Mucosa of descending colon (tissue), 3 donors: ENCODE measurements at regions not wholly inside any gene's neighbourhood (a gene's known extent, or its start where the extent isn't known, plus 50 kb on each side); places are given as distances from the start of the nearest gene placed in this dataset.

ENCODE experiments used
- ATAC-seq: fragments of 200-7000 bp; cut with Tn5 transposase; one replicate; pipeline ENCODE4 v1.9.1; 2020; ENCODE audit warnings: mild to moderate bottlenecking, moderate library complexity
- DNase-seq, 3 donors: peaks; one replicate each; pipeline ENCODE4 v3.0.0-alpha.2; 2020
- H3K36me3 ChIP-seq: fragments of 200-600 bp; one replicate; pipeline ENCODE4 v1.8.0; 2021; ENCODE audit warnings: low read depth, mild to moderate bottlenecking
- H3K4me1 ChIP-seq: fragments of 200-600 bp; one replicate; pipeline ENCODE4 v1.8.0; 2021; ENCODE audit warnings: low read depth, mild to moderate bottlenecking
- H3K4me3 ChIP-seq: fragments of 200-600 bp; one replicate; pipeline ENCODE4 v1.8.0; 2021; ENCODE audit warnings: mild to moderate bottlenecking
- H3K9me3 ChIP-seq: fragments of 200-600 bp; one replicate; pipeline ENCODE4 v1.8.0; 2021; ENCODE audit warnings: mild to moderate bottlenecking
- intact Hi-C, 2 donors: fragments of 100-400 bp; cut with DNase I in 1 of 2; cut with micrococcal nuclease in 1 of 2; formaldehyde crosslinking; loops; one replicate each; pipeline versions ENCODE4 v1.11.0 to v1.11.1; 2022; cut with DNase I, micrococcal nuclease
- TF ChIP-seq, protein P1 (sequence below): fragments of 200-600 bp; IDR thresholded peaks from one replicate; pipeline ENCODE4 v1.8.0; 2022; ENCODE audit warnings: antibody characterized with exemption, mild to moderate bottlenecking
- donor health status: DM: no; HTN: no; CAD: no; lungs with moderate emphysema.
- donor health status: DM: no; HTN: no; CAD: no.
- donor health status: DM: no; HTN: yes; CAD: no.

GRCh38 chr11:119921571-119921970, 192.6 kb upstream of the NECTIN1 start:
- H3K9me3 ChIP-seq, result no peaks in the 10 kb centered on the region
- intact Hi-C loops, result no loop called here
- no peak for DNase-seq
- no peak for ATAC-seq
- TF ChIP-seq, protein P1, sequence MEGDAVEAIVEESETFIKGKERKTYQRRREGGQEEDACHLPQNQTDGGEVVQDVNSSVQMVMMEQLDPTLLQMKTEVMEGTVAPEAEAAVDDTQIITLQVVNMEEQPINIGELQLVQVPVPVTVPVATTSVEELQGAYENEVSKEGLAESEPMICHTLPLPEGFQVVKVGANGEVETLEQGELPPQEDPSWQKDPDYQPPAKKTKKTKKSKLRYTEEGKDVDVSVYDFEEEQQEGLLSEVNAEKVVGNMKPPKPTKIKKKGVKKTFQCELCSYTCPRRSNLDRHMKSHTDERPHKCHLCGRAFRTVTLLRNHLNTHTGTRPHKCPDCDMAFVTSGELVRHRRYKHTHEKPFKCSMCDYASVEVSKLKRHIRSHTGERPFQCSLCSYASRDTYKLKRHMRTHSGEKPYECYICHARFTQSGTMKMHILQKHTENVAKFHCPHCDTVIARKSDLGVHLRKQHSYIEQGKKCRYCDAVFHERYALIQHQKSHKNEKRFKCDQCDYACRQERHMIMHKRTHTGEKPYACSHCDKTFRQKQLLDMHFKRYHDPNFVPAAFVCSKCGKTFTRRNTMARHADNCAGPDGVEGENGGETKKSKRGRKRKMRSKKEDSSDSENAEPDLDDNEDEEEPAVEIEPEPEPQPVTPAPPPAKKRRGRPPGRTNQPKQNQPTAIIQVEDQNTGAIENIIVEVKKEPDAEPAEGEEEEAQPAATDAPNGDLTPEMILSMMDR, result no peak
- H3K4me1 ChIP-seq, result no peaks in the 10 kb centered on the region
- H3K4me3 ChIP-seq, result no peak overlapping the region
- no peaks in the 10 kb centered on the region for H3K36me3 ChIP-seq

GRCh38 chr11:119920666-119921387, 191.8 kb upstream of the NECTIN1 start:
- TF ChIP-seq, protein P1, result no peak
- no peaks in the 10 kb centered on the region for H3K4me1 ChIP-seq
- H3K36me3 ChIP-seq, result no peaks in the 10 kb centered on the region
- ATAC-seq (no peak), DNase-seq (no peak)
- H3K9me3 ChIP-seq, result no peaks in the 10 kb centered on the region
- intact Hi-C loops, result no loop called here
- H3K4me3 ChIP-seq, result no peak overlapping the region

- Histone ChIP-seq H3K4me1 (no peaks in the 10 kb centered on the region), H3K4me3 (no peak overlapping the region), H3K9me3 (no peaks in the 10 kb centered on the region), H3K36me3 (no peaks in the 10 kb centered on the region)
- intact Hi-C loops, result no loop called here
- no peak for DNase-seq
- TF ChIP-seq, protein P1, result no peak
- ATAC-seq, result no peak
These were observed 190.7 kb upstream of the NECTIN1 start for GRCh38 chr11:119919656-119920055.

GRCh38 chr11:119918347-119918746, 189.3 kb upstream of the NECTIN1 start:
- no peaks in the 10 kb centered on the region for H3K4me1 ChIP-seq
- H3K4me3 ChIP-seq, result no peak overlapping the region
- no peaks in the 10 kb centered on the region for H3K9me3 ChIP-seq
- TF ChIP-seq, protein P1, result no peak
- H3K36me3 ChIP-seq, result no peaks in the 10 kb centered on the region
- no peak for DNase-seq
- intact Hi-C loops, result no loop called here
- no peak for ATAC-seq

DNA sequence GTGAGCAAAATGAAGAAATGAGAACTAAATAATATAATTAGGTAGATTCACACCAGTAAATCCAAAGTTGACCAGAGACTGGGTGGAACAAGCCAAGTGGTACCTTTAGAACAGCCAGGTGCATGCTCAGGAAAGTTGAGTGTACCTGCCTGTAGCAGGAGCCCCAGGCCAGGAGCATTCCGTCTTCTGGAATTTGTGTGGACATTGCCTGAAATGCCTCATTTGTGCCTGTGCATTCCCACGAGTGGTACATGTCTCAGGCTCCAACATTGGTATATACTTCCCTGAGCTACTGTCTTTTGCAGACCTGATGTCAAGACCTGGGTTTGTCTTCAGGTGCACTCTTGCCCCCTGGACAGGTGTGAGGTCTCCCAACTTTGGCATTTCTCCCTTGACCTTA, 187.6 kb upstream of the NECTIN1 start:
- TF ChIP-seq, protein P1, result no peak
- intact Hi-C loops, result no loop called here
- H3K4me1 ChIP-seq, result no peaks in the 10 kb centered on the region
- DNase-seq (no peak), ATAC-seq (no peak)
- H3K9me3 ChIP-seq, result no peaks in the 10 kb centered on the region
- no peak overlapping the region for H3K4me3 ChIP-seq
- H3K36me3 ChIP-seq, result no peaks in the 10 kb centered on the region

DNA sequence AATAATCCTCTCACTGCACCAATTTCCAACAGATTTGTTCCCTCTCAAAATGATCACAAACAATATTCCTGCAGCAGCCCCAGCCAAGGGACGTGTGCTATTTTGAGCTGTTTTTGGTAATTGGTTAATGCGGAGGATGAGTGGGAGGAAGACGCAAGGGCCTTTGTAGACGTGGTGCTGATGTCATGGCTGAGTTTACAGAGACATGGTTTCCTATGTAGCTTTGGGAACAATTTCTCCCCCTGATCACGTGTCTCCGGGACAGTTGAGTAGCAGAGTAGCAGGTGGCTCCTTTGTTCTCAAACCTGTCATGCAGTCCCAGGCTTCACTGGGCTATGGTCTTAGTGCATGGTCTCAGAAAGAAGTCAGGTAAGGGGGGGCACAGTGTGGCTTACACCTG, 183.2 kb upstream of the NECTIN1 start:
- TF ChIP-seq, protein P1, result no peak
- DNase-seq (no peak), ATAC-seq (no peak)
- peaks cover 22% of the 10 kb centered on the region for H3K4me1 ChIP-seq
- H3K36me3 ChIP-seq, result no peaks in the 10 kb centered on the region
- H3K4me3 ChIP-seq, result no peak overlapping the region
- intact Hi-C loops, result no loop called here
- no peaks in the 10 kb centered on the region for H3K9me3 ChIP-seq
